Skin of body (tissue), 1 donor: ENCODE measurements at regions not wholly inside any gene's neighbourhood (a gene's known extent, or its start where the extent isn't known, plus 50 kb on each side); places are given as distances from the start of the nearest gene placed in this dataset. TPM values are rescaled to one million over a fixed set of nuclear protein-coding genes. Genes with fewer than 3 reads are reported as not detected.

ENCODE experiments used
- small RNA-seq: library from RNA; depleted of rRNA; stranded (forward); fragments of <200 nt; gene quantifications from one replicate; pipeline ENCODE3, GENCODE V24; 2014; ENCODE audit warnings: low replicate concordance

Small RNA genes in the stretch of these regions (small RNA-seq; reads per million reads assigned to genes)
- gene AL606845.1 (not detected), gene RNU6-475P (not detected)
